Kidney (tissue), 13 donors: ENCODE measurements at regions not wholly inside any gene's neighbourhood (a gene's known extent, or its start where the extent isn't known, plus 50 kb on each side); places are given as distances from the start of the nearest gene placed in this dataset.

Source experiments
- DNase-seq, 5 donors: peaks; one replicate each; pipeline ENCODE4 v3.0.0-alpha.2; 2013 to 2020
- FAIRE-seq: peaks from 2 replicates; lab custom pipeline; 2012; peaks lifted over from hg19 to GRCh38; lab: Jason Lieb, UNC
- H3K27ac ChIP-seq, 2 donors: one replicate each; pipeline ENCODE4 v1.7.0; 2013; ENCODE audit warnings: low read depth in 2 of 2, low read length in 2 of 2, inconsistent platforms in 1 of 2
- H3K27me3 ChIP-seq: one replicate; pipeline ENCODE4 v1.7.1; 2013; ENCODE audit warnings: low read length, inconsistent platforms; ENCODE audit not compliant: control insufficient read depth, insufficient read depth
- H3K36me3 ChIP-seq, 3 donors: one replicate each; pipeline versions ENCODE4 v1.7.0 to v1.7.1; 2013; ENCODE audit warnings: low read length in 3 of 3, control low read depth in 1 of 3, inconsistent platforms in 1 of 3; ENCODE audit not compliant: insufficient read depth in 3 of 3, control insufficient read depth in 2 of 3
- H3K4me1 ChIP-seq, 3 donors: one replicate each; pipeline versions ENCODE4 v1.7.0 to v1.7.1; 2013; ENCODE audit warnings: low read length in 3 of 3, inconsistent platforms in 1 of 3, low read depth in 1 of 3; ENCODE audit not compliant: control insufficient read depth in 2 of 3, insufficient read depth in 2 of 3
- H3K4me3 ChIP-seq, 3 donors: one replicate each; pipeline versions ENCODE4 v1.7.0 to v1.8.1; 2013; ENCODE audit warnings: low read length in 3 of 3, control low read depth in 1 of 3, inconsistent platforms in 1 of 3
- H3K9ac ChIP-seq, 3 donors: one replicate each; pipeline versions ENCODE4 v1.7.0 to v1.7.1; 2013; ENCODE audit warnings: low read length in 3 of 3, control low read depth in 1 of 3, inconsistent platforms in 1 of 3
- H3K9me3 ChIP-seq, 3 donors: one replicate each; pipeline versions ENCODE4 v1.7.0 to v1.7.1; 2013; ENCODE audit warnings: low read length in 3 of 3, control low read depth in 1 of 3, inconsistent platforms in 1 of 3; ENCODE audit not compliant: control insufficient read depth in 2 of 3, insufficient read depth in 1 of 3
- CTCF ChIP-seq: IDR thresholded peaks from 3 replicates; pipeline ENCODE4 v1.5.1; 2012; ENCODE audit warnings: mild to moderate bottlenecking, moderate library complexity, borderline replicate concordance; ENCODE audit not compliant: insufficient read depth; ENCODE audit errors: extremely low read depth
- intact Hi-C: fragments of 100-400 bp; cut with DNase I; formaldehyde crosslinking; loops from one replicate; pipeline ENCODE4 v1.11.1; 2022
- donor health status: control.
- donor health status: control.
- donor health status: control.
- donor health status: control.
- donor health status: control.
- donor health status: DM: yes; HTN: yes; CAD: no.
- donor health status: Normal renal cell carcinoma (clear cell type).

GRCh38 chr11:92295175-92296137, 70.8 kb downstream of the FAT3 start:
- Histone ChIP-seq H3K9ac (no peak overlapping the region), H3K36me3 (no peaks in the 10 kb centered on the region), H3K9me3 (peaks cover 0 to 4% (median 0%) of the 10 kb centered on the region in 3 donors), H3K27ac (no peak overlapping the region), H3K4me1 (no peaks in the 10 kb centered on the region), H3K4me3 (no peak overlapping the region), H3K27me3 (no peaks in the 10 kb centered on the region)
- intact Hi-C loops: no loop called here
- peak in 1 of 5 donors; percentile 37 for DNase-seq
- no peak for TF ChIP-seq CTCF
- FAIRE-seq: no peak

- no peak overlapping the region for H3K9ac ChIP-seq
- TF ChIP-seq CTCF: no peak
- FAIRE-seq (no peak), DNase-seq (no peak)
- no peaks in the 10 kb centered on the region for H3K4me1 ChIP-seq
- H3K4me3 ChIP-seq: no peak overlapping the region
- no peaks in the 10 kb centered on the region for H3K27me3 ChIP-seq
- H3K36me3 ChIP-seq: no peaks in the 10 kb centered on the region
- peaks cover 0 to 4% (median 0%) of the 10 kb centered on the region in 3 donors for H3K9me3 ChIP-seq
- no peak overlapping the region for H3K27ac ChIP-seq
- intact Hi-C loops: no loop called here
Measured at GRCh38 chr11:92296138-92296515, 71.5 kb downstream of the FAT3 start.

GRCh38 chr11:92297567-92298553, 73.2 kb downstream of the FAT3 start:
- Histone ChIP-seq H3K9me3 (peaks cover 0 to 4% (median 0%) of the 10 kb centered on the region in 3 donors), H3K36me3 (no peaks in the 10 kb centered on the region), H3K27ac (no peak overlapping the region), H3K27me3 (no peaks in the 10 kb centered on the region), H3K9ac (no peak overlapping the region), H3K4me1 (no peaks in the 10 kb centered on the region), H3K4me3 (no peak overlapping the region)
- intact Hi-C loops: no loop called here
- FAIRE-seq: no peak
- TF ChIP-seq CTCF: no peak
- peak in 1 of 5 donors; percentile 11 for DNase-seq
